HG02798 (cell line): ENCODE measurements at regions not wholly inside any gene's neighbourhood (a gene's known extent, or its start where the extent isn't known, plus 50 kb on each side); places are given as distances from the start of the nearest gene placed in this dataset.
A peak's percentile ranks its signal among the peaks of the same experiment; 100 is the strongest.

Source experiments
- ATAC-seq: cut with Tn5 transposase; IDR thresholded peaks from one replicate; pipeline ENCODE4 v1.9.1; 2021; ENCODE audit warnings: mild to moderate bottlenecking; ENCODE audit not compliant: unreplicated experiment, poor library complexity

DNA sequence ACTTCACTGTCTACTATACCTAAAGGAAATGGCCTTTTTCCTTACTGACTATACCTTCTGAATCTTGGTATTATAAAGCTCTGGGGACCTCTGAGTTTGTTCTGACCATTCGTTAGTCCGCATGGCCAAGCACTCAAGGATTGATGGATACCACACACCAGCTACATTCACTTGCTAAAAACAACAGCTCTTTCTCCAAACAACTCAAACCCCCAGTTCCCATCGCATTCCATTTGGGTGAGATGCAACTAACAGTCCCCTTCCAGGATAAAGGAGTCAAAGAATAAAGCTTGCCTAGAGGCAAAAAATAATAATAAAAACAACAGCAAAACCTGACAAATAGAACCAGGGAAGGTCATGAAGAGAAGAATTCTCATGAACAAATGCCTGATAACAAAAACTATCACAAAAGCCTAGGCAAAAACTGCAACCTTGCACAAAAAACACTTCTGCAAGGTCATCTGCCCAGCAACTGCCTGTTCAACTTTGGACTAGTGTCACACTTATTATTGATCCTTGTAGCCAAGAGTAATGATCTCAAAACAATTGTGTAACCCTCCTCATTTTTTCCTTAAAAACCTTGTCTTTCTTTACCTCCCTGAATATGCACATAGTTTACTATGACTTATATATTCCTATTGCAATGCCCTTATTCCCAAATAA is 139.0 kb upstream of the GUCY1A2 start:
- ATAC-seq, result no peak

DNA sequence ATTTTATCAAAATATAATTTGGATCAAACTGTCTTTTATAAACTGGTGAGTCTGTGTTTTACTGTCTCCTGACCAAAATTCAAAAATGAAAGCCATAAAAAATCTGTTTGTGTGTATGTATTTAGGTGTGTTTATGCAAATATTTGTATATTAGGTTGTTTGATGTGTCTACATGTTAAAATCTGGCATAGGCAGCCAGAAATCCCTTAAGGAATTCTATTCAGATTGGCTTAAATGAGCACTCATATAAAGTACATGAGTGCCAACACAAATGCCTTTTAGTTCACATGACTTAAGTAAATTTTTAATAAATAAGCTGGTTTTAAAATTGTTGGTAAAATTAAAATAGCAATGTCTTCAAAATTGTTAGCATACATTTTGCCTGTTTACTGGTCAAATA is 133.3 kb upstream of the GUCY1A2 start:
- ATAC-seq, result no peak

DNA sequence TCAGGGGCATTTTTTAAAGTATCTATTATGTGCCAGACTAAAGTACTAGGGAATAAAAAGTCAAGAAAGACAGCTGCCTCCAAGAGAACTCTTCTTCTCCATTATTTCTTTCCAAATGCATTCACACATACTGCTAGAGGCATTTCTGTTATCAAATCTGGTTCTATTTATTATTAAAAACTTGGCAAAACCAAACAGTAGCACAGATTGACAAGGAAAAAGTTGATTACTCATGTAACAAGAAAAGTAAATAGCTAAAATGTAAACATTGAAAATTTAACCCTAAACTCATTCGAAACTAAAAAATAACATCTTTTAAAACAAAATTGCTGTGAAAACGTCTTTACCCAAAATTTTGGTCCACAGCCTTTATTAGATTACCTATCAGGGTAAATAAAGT is 132.9 kb upstream of the GUCY1A2 start:
- ATAC-seq, result no peak

DNA sequence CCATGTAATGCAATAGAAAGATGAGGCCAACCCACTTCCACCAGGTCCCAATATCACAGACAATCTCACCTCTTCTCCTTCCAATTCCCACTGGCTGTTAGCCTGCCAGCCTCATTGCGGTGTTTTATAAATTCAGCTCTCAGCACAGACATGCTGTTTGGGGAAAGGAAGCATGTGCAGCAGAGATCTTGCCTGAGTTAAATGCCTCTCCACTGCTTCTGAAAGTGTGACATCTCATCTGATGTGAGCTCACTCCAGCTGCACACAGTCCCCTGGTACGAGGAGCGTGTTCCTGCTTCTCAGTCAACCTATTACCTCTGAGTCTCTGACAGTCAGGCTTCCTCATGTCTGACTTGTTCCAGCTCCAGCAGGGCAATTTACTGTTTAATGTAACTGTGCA is 122.7 kb upstream of the GUCY1A2 start:
- ATAC-seq, result no peak

DNA sequence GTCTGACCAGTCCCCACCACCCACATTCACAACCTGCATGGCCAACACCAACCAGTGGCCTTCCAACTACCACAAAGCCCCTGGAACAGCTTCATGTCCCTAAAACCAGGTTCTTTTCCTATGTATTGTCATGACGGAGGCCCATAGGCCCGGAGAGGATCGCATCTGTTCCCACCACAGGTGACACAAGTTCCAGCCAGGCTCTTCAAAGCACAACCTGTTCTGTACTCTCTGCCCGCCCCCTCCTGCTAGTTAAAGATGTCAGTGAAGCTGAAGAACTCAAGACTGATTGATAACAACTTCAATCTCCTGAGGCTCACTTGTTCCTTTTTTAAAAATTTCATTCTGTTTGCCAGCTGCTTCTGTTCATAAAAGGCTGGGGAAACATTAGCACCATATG is 121.1 kb upstream of the GUCY1A2 start:
- no peak for ATAC-seq

DNA sequence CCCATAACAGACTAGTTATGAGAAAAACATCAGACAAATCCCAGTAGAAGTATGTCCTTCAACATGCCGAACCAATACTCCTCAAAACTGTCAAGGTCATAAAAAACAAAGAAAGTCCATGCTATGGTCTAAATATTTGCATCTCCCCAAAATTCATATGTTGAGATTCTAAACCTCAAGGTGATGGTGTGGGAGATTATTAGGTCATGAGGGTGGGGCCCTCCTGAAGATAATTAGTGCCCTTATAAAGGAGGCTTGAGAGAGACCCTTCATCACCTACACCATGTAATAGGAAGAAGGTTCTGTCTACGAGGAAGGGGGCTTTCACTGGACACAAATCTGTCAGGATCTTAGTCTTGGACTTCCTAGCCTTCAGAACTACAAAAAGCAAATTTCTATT is 118.6 kb upstream of the GUCY1A2 start:
- no peak for ATAC-seq

DNA sequence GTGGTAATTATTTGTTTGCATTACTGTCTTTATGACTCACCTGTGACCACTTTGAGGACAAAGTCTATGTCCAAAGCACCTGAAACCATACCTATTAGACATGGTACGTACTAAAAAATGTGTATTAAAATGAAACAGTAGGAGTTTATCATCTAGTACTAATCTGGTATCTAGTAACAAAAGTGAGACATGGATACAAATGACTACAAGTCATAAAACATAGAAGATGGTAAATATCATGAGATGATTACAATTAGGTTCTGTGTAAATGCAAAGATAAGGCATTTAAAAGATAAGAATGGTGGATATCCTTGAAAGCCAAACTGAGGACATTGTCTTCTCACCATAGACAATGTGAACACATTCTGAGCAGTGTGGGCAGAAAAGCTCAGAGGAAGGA is 113.5 kb upstream of the GUCY1A2 start:
- ATAC-seq, result no peak

DNA sequence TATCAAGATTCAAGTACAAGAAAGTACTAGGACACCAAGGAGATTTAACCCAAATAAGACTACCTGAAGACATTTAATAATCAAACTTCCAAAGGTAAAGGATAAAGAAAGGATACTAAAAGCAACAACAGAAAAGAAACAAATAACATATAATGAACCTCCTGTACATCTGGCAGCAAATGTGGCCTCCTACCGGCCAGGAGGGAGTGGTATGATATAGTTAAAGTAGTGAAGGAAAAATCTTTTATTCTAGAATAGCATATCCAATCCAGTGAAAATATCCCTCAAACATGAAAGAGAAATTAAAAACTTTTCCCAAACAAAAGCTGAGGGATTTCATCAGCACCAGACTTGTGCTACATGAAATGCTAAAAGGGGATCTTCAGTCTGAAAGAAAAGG is 104.7 kb upstream of the GUCY1A2 start:
- no peak for ATAC-seq

DNA sequence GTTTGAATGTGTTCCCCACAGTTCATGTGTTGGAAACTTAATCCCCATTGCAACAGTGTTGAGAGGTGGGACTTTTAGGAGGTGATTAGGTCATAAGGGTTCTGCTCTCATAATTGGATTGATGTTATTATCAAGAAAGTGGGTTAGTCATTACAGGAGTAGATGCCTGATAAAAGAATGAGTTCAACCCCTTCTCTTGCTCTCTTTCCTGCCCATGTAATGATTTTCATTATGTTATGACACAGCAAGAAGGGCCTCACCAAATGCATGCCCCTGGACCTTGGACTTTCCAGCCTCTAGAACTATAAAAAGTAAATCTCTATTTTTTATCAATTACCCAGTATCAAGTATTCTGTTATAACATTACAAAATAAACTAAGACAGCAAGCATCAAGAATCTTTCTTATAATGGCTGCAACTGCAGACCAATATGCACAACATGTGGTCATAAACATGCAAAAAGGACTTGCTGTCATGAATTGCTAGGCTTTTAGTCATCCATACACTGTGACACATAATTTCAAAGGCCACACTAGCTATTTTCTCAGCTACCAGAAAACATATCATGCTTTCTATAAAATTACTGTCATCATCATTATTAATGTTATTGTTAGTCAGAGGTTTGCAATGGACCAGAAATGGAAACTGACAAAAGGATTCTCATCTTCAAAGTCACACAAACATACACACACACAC is 99.9 kb upstream of the GUCY1A2 start:
- ATAC-seq, result no peak

DNA sequence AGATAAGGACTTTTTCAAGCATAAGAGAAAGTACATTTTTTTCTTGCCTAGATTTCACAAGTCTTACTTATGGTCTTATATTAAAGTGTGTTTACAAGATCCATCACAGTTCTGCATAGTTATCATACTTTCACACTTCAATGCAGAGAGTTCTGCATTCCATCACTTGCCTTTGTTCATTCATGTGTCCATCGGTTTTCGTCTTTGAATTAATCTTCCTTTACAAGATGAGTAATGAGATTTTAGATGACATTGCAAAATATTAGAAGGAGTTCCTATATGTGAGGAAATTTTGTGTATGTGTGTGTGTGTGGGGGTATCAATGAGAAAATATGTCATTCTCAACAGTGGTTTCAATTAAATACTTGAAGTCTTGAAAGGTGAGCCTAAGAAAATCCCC is 98.1 kb upstream of the GUCY1A2 start:
- no peak for ATAC-seq

DNA sequence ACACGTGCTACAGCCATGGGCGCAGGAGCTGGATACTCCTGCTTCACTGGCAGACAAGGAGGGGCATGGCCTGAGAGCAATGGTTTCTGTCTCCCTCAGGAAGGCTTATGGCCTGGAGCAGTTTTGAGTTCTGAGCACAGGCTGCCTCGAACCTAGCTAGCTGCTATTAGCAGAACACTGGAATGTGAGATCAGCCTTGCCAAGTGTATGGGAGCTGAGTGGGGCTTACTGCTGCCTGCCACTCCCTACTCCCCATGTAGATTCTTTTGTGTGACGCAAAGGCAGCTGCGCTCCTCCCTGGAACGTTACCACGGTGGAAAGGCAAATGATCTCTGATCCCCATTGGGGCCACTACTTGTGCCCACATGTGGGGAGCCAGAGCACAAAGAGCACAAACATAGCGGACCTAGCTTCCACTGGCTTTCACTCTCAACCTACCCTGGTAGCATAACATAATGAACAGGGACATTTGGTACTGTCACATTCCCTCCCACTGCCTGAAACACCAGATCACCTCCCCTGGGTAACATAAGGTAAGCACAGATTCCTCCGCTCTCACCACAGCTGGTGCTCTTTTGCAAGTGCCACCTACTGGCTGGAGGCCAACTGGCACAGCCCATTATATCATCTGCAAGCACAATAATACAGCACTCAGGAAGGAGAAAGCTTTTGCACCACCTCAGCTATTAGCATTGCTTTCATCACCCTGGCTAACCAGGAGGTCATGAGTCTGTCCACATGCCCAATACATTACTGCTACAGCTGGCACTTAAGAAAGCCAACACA is 84.6 kb upstream of the GUCY1A2 start:
- ATAC-seq, result peak; percentile 35

DNA sequence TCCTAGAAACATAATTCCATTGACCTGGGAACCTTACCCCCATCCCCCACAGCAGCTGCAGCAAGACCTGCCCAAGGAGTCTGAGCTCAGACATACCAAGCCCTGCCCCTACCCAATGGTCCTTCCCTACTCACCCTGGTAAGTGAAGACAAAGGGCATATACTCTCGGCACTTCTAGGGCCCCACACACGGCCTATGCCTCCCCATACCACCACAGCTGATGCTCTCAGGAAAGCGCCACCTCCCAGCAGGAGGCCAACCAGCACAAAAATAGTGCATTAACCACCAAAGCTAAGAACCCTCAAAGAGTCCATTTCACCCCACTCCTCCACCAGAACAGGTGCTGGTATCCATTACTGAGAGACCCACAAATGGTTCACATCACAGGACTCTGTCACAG is 74.4 kb upstream of the GUCY1A2 start:
- no peak for ATAC-seq

DNA sequence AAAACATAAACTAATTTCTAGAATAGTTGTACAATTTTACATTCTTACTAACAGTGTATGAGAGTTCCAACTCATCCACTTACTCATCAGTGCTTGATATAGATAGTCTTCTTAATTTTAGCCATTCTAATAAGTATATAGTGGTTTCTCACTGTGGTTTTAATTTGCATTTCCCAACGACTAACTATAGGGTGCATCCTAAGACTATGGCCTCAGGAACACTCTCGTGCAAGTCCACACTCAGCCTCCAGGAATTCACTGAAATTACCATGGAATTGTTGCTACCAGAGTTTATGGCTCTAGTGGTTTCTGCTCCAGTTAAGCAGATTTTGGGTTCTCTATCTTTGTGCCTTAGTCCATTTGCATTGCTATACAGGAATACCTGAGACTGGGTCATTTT is 60.1 kb upstream of the GUCY1A2 start:
- ATAC-seq, result no peak

DNA sequence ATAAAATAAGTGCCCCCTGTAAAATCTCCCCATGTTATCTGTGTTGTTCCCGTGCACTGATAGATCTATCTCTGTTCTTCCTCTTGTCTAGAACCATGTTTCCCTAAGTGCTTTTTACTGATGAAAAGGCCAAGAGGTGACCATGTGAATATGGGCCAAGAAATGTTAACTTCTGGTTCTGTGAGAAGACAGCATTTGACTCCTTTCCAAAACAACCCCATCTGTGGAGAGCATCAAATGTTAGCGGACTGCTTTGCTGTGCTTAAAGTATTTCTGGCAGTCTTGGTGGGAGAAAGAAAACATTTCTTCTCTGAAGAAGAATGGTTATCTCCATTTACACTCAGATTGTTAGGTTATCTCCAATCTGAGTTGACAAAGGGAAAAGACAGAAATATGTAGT is 58.6 kb upstream of the GUCY1A2 start:
- ATAC-seq, result no peak

DNA sequence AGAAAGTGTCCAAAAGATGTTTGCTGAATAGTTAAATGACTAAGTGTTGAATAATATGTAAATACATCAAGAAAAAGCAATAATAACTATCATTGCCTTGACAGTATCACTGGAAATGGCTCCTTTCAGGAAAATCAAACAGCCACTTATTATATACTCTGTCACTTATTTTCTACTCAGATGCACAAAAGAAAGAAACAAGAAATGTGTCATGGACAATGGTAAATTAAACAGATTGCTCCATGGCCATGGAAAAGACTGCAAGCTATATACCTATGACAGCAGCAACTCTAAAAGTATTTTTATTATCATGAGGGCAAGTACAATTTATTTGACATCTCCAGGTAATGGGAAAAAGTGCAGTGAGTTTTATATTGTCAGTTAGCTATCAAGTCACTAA is 52.9 kb upstream of the GUCY1A2 start:
- ATAC-seq, result no peak
